Dedifferentiated amniotic fluid mesenchymal stem cell (primary cell): ENCODE measurements at regions not wholly inside any gene's neighbourhood (a gene's known extent, or its start where the extent isn't known, plus 50 kb on each side); places are given as distances from the start of the nearest gene placed in this dataset.
"Not testable (repeated sequence)": the region's sequence is repeated elsewhere in the genome, so short reads cannot be mapped to it uniquely, and the experiment has no call there.

ENCODE experiments used
- DNase-seq: peaks from one replicate; pipeline ENCODE4 v3.0.0-alpha.2; 2016; ENCODE audit errors: extremely low spot score

- no peak for DNase-seq
These were observed 102.6 kb downstream of the LHFPL1 start for GRCh38 chrX:112577146-112577545.

- DNase-seq: no peak
These were observed 108.3 kb downstream of the LHFPL1 start for GRCh38 chrX:112571388-112571787.

GRCh38 chrX:112555831-112556230, 123.9 kb downstream of the LHFPL1 start:
- no peak for DNase-seq

- no peak for DNase-seq
These were observed 134.7 kb downstream of the LHFPL1 start for GRCh38 chrX:112545051-112545450.

- DNase-seq: no peak
These were observed 143.2 kb downstream of the LHFPL1 start for GRCh38 chrX:112536544-112536943.

GRCh38 chrX:112527903-112528302, 151.8 kb downstream of the LHFPL1 start:
- DNase-seq: no peak

- DNase-seq: no peak
These were observed 158.1 kb downstream of the LHFPL1 start for GRCh38 chrX:112521676-112522075.

GRCh38 chrX:112520124-112520523, 159.6 kb downstream of the LHFPL1 start:
- DNase-seq: no peak

- DNase-seq: peak; percentile 67
These were observed 166.6 kb downstream of the LHFPL1 start for GRCh38 chrX:112513154-112513553.

- DNase-seq: no peak
These were observed 167.2 kb downstream of the LHFPL1 start for GRCh38 chrX:112512509-112512908.

- DNase-seq: no peak
These were observed 169.1 kb downstream of the LHFPL1 start for GRCh38 chrX:112510629-112511028.

- no peak for DNase-seq
These were observed 202.1 kb downstream of the LHFPL1 start for GRCh38 chrX:112477653-112478052.

GRCh38 chrX:112473654-112474053, 206.1 kb downstream of the LHFPL1 start:
- DNase-seq: no peak

GRCh38 chrX:112470551-112470950, 209.2 kb downstream of the LHFPL1 start:
- DNase-seq: no peak

- DNase-seq: not testable (repeated sequence)
These were observed 217.7 kb downstream of the LHFPL1 start for GRCh38 chrX:112461949-112462450.

- DNase-seq: peak; percentile 14
These were observed 221.9 kb downstream of the LHFPL1 start for GRCh38 chrX:112457788-112458187.

- no peak for DNase-seq
These were observed 228.9 kb downstream of the LHFPL1 start for GRCh38 chrX:112450810-112451209.

- no peak for DNase-seq
These were observed 239.5 kb downstream of the LHFPL1 start for GRCh38 chrX:112440277-112440676.

- DNase-seq: no peak
These were observed 255.6 kb downstream of the LHFPL1 start for GRCh38 chrX:112424166-112424565.

GRCh38 chrX:112391313-112391712, 288.4 kb downstream of the LHFPL1 start:
- DNase-seq: no peak

- not testable (repeated sequence) for DNase-seq
These were observed 298.0 kb downstream of the LHFPL1 start for GRCh38 chrX:112381649-112382298.

- DNase-seq: no peak
These were observed 298.1 kb upstream of the TRPC5 start for GRCh38 chrX:112380541-112381278.

- DNase-seq: no peak
These were observed 294.9 kb upstream of the TRPC5 start for GRCh38 chrX:112377481-112377880.
